Right lobe of liver (tissue), 4 donors: ENCODE measurements at regions not wholly inside any gene's neighbourhood (a gene's known extent, or its start where the extent isn't known, plus 50 kb on each side); places are given as distances from the start of the nearest gene placed in this dataset.

Source experiments
- POLR2A ChIP-seq: fragments of 450-650 bp; IDR thresholded peaks from one replicate; pipeline ENCODE4 v1.6.1; 2017; ENCODE audit warnings: antibody characterized with exemption, mild to moderate bottlenecking
- TF ChIP-seq, protein P1 (sequence below), 4 donors: fragments of 200-600 bp in 3 of 4; fragments of 450-650 bp in 1 of 4; IDR thresholded peaks; one replicate each; pipeline versions ENCODE4 v1.5.1 to v1.8.0; 2016 to 2022; ENCODE audit warnings: antibody characterized with exemption in 4 of 4, mild to moderate bottlenecking in 2 of 4
- donor health status: DM: no; HTN: no; CAD: no.
- donor health status: DM: no; HTN: no; CAD: no.
- donor health status: DM: no; HTN: yes; CAD: no.

DNA sequence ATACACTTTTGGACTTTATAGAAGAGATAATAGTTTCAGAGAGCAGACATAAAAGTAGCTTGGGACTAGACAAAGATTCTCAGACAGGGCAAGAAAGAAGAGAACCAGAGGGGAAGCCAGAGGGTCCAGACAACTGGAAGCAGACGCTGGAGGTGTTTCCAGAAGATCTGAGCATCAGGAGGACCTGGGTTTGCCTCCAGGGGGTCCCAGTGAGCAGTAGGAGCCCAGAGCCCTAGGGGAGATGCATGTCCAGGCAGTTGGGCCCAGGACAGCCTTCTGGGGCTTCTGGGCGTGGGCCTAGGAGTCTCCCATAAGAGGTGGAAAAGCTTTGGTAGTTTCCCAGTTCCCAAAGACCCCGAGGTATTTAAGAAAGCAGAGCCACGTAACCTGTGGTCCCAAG is 251.2 kb upstream of the ID2 start:
- TF ChIP-seq, protein P1, sequence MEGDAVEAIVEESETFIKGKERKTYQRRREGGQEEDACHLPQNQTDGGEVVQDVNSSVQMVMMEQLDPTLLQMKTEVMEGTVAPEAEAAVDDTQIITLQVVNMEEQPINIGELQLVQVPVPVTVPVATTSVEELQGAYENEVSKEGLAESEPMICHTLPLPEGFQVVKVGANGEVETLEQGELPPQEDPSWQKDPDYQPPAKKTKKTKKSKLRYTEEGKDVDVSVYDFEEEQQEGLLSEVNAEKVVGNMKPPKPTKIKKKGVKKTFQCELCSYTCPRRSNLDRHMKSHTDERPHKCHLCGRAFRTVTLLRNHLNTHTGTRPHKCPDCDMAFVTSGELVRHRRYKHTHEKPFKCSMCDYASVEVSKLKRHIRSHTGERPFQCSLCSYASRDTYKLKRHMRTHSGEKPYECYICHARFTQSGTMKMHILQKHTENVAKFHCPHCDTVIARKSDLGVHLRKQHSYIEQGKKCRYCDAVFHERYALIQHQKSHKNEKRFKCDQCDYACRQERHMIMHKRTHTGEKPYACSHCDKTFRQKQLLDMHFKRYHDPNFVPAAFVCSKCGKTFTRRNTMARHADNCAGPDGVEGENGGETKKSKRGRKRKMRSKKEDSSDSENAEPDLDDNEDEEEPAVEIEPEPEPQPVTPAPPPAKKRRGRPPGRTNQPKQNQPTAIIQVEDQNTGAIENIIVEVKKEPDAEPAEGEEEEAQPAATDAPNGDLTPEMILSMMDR (IDR thresholded peaks at IDR 0.05): no peak
- no peak for TF ChIP-seq POLR2A
